GM12865 (cell line): ENCODE measurements at regions not wholly inside any gene's neighbourhood (a gene's known extent, or its start where the extent isn't known, plus 50 kb on each side); places are given as distances from the start of the nearest gene placed in this dataset.

Source experiments
- DNase-seq: peaks from one replicate; pipeline ENCODE4 v3.0.0; 2010; ENCODE audit warnings: low read depth
- H3K4me3 ChIP-seq: 2 replicates; pipeline ENCODE4 v1.5.1; 2011; ENCODE audit warnings: mild to moderate bottlenecking, low read depth, low read length, control low read depth
- TF ChIP-seq, protein P1 (sequence below): IDR thresholded peaks from 2 replicates; pipeline ENCODE4 v1.5.1; 2011; ENCODE audit warnings: low read length, control low read depth, low read depth, inconsistent platforms; ENCODE audit not compliant: insufficient read depth; ENCODE audit errors: missing control alignments

- DNase-seq = no peak
- H3K4me3 ChIP-seq = no peak overlapping the region
- TF ChIP-seq, protein P1, sequence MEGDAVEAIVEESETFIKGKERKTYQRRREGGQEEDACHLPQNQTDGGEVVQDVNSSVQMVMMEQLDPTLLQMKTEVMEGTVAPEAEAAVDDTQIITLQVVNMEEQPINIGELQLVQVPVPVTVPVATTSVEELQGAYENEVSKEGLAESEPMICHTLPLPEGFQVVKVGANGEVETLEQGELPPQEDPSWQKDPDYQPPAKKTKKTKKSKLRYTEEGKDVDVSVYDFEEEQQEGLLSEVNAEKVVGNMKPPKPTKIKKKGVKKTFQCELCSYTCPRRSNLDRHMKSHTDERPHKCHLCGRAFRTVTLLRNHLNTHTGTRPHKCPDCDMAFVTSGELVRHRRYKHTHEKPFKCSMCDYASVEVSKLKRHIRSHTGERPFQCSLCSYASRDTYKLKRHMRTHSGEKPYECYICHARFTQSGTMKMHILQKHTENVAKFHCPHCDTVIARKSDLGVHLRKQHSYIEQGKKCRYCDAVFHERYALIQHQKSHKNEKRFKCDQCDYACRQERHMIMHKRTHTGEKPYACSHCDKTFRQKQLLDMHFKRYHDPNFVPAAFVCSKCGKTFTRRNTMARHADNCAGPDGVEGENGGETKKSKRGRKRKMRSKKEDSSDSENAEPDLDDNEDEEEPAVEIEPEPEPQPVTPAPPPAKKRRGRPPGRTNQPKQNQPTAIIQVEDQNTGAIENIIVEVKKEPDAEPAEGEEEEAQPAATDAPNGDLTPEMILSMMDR = no peak
These were observed 105.6 kb upstream of the PUDP start for GRCh38 chrX:7253565-7253964.

DNA sequence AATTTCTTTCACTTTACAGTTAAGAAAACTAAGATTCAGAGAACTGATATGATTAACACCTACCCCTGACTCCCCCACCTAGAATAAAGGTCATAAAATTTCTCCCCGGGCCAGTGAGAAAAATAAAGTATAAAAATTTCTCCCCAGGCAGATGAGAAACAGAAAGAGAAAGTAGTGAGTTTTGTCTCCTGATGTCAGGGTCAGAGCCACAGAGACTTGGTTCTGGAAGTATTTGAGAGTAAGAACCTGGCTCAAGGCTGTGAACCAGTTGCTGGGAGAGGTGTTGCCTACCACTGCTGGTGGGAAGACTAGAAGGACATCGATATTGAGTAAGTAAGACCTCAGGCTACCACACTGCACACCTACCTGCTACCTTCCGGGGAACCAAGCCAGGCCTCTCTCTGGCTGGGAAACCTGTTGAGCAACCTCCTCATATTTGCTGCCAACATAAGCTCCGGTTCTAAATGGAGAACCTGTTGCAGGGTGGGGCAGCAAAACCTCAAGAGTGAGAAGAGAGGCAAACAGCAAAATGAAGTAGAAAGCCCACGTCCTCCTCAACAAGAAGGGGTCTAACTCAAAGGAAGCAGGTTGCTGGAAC, 104.2 kb upstream of the PUDP start:
- TF ChIP-seq, protein P1 = no peak
- H3K4me3 ChIP-seq = no peak overlapping the region
- DNase-seq = peak; percentile 1

DNA sequence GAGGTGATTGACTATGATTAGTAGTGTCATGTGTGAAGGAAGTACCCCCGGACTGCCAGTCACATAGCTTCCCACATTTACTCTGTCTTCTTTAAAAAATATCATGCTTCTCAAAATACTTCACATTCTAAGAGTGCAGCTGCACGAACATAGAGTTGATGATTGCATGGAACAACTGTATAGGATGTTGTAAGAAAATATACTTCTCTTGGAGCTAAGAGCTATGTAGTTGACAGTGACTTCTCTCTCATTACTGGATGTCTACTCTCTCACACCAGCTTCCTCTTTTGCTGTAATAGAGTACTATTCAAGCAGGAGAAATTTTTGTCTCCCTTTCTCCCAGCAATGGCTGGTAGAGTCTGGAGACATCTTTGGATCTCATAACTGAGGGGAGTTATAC, 99.4 kb upstream of the PUDP start:
- DNase-seq = no peak
- H3K4me3 ChIP-seq = no peak overlapping the region
- TF ChIP-seq, protein P1 = no peak

GRCh38 chrX:7244405-7244804, 96.5 kb upstream of the PUDP start:
- DNase-seq = no peak
- TF ChIP-seq, protein P1 = no peak
- H3K4me3 ChIP-seq = no peak overlapping the region

- peak; percentile 54 for DNase-seq
- TF ChIP-seq, protein P1 = no peak
- H3K4me3 ChIP-seq = no peak overlapping the region
These were observed 94.7 kb upstream of the PUDP start for GRCh38 chrX:7242613-7243012.

DNA sequence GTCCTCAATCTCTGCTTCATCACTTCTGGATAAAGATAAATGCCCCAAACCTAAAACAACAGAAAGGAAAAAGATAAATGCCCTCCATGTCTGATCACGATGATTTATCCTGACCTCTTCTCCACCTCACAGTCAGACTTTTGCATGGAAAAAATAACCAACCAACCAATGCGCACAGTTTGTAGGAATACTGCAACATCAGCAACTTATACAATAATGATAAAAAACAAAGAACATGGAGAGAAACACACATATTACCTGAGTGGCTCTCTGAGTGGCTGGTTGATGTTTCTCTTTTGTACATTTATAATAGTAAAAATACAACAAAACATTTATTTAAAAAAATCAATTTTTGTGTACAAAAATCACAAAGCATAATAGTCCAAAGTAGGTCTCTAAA, 93.0 kb upstream of the PUDP start:
- no peak overlapping the region for H3K4me3 ChIP-seq
- TF ChIP-seq, protein P1 = no peak
- DNase-seq = no peak

- TF ChIP-seq, protein P1 = no peak
- no peak overlapping the region for H3K4me3 ChIP-seq
- DNase-seq = no peak
These were observed 87.1 kb upstream of the PUDP start for GRCh38 chrX:7235071-7235470.
